ENCODE measurements at regions not wholly inside any gene's neighbourhood (a gene's known extent, or its start where the extent isn't known, plus 50 kb on each side); places are given as distances from the start of the nearest gene placed in this dataset.

DNA sequence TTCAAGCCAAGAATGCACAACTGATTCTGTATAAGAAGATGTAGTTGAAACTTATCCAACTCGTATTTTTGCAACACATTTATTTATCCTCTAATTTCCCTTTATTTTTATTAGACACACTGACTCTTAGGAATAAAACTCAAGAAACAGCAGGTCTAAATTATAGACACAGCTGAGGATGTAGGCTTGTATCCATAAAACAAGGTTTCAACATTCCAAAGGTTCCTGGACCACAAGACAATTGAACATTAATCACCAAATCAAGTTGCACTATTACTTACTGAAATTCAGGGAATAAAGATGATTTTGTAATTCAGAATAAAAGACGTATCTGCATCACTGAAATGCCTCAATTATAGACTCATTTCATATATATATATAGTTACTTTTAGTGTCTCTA is 683.5 kb upstream of the GRIA3 start:
- Mint-ChIP-seq H3K4me3 (no peak overlapping the region), H3K9me3 (peaks cover 3 to 4% of the 10 kb centered on the region in 2 donors), H3K4me1 (no peaks in the 10 kb centered on the region), H3K27me3 (no peaks in the 10 kb centered on the region), H3K27ac (no peak overlapping the region), H3K36me3 (no peaks in the 10 kb centered on the region)
- DNase-seq (no peak), ATAC-seq (replicated peaks) (no peak)

DNA sequence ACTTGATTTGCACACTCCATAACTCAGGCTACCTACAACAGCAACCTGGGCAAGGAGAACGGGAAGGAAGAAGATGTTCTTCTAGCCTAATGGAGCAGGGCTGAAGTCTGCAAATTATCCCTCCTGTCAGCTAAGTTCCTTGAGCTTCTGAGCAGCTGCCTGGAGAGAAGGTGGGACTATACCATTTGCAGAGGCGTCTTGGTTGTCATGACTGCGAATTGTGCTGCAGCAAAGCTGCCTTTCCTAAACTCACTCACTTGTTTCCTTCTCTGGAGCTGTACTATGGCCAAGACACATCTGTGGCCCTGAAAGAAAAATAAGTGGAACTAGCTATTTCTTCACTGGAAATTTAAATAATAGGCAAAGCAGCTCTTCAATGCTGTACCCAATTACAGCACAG is 682.4 kb upstream of the GRIA3 start:
- DNase-seq (no peak), ATAC-seq (replicated peaks) (no peak)
- H3K27me3 Mint-ChIP-seq = no peaks in the 10 kb centered on the region
- no peak overlapping the region for H3K27ac Mint-ChIP-seq
- H3K36me3 Mint-ChIP-seq = no peaks in the 10 kb centered on the region
- no peak overlapping the region for H3K4me3 Mint-ChIP-seq
- H3K4me1 Mint-ChIP-seq = no peaks in the 10 kb centered on the region
- peaks cover 3 to 4% of the 10 kb centered on the region in 2 donors for H3K9me3 Mint-ChIP-seq

DNA sequence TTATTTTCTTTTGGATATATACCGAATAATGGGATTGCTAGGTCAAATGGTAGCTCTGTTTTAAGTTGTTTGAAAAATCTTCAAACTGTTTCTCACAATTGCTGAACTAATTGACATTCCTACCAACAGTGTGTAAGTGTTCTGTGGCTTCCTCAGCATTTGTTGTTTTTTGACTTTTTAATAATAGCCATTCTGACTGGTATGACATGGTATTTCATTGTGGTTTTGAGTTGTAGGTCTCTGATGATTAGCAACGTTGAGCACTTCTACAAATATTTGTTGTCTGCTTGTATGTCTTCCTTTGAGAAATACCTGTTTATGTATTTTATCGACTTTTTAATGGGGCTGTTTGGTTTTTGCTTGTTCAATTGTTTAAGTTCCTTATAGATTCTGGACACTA is 680.1 kb upstream of the GRIA3 start:
- Mint-ChIP-seq H3K27ac (no peak overlapping the region), H3K27me3 (no peaks in the 10 kb centered on the region), H3K9me3 (peaks cover 0 to under 1% of the 10 kb centered on the region in 2 donors), H3K4me1 (no peaks in the 10 kb centered on the region), H3K36me3 (no peaks in the 10 kb centered on the region), H3K4me3 (no peak overlapping the region)
- DNase-seq = no peak
- ATAC-seq (replicated peaks) = no peak

DNA sequence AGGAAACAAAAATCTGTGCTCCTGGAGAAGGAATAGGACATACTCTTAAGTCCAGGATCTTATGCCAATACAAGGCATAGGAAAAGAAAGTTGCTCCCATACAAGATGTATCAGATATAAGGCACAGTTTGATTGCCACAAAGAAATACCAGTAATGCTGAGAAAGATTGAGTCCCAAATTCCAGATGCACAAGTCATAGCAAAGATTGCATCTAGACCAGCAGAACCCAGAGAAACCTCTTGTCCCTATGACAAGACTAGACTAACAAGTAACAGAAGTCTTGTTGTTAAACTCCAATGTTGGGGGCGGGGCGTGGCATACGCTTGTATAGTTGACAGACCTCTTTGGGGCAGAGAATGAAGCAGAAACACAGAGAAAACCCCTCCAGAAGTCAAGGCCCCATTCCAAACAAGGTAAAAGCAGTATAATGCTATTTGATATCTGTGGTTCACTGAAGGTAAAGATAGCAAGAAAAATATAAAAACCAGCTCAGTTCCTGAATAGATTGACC is 671.5 kb upstream of the GRIA3 start:
- Mint-ChIP-seq H3K27ac (no peak overlapping the region), H3K4me1 (no peaks in the 10 kb centered on the region), H3K36me3 (no peaks in the 10 kb centered on the region), H3K27me3 (no peaks in the 10 kb centered on the region), H3K9me3 (peaks cover 2 to 6% of the 10 kb centered on the region in 2 donors), H3K4me3 (no peak overlapping the region)
- DNase-seq (no peak), ATAC-seq (replicated peaks) (no peak)

DNA sequence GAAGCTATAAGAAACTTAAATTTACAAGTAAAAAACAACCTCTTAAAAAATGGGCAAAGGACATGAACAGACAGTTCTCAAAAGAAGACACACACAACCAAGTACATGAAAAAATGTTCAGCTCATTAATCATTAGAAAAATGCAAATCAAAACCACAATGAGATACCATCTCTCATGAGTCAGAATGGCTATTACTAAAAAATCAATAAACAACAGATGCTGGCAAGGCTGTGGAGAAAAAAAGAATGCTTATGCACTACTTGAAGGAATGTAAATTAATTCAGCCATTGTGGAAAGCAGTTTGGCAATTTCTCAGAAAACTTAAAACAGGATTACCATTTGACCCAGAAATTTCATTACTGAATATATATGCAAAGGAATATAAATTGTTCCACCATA is 666.3 kb upstream of the GRIA3 start:
- Mint-ChIP-seq H3K27me3 (no peaks in the 10 kb centered on the region), H3K9me3 (no peaks in the 10 kb centered on the region), H3K27ac (no peak overlapping the region), H3K36me3 (no peaks in the 10 kb centered on the region), H3K4me1 (no peaks in the 10 kb centered on the region), H3K4me3 (no peak overlapping the region)
- ATAC-seq (replicated peaks) (no peak), DNase-seq (no peak)

DNA sequence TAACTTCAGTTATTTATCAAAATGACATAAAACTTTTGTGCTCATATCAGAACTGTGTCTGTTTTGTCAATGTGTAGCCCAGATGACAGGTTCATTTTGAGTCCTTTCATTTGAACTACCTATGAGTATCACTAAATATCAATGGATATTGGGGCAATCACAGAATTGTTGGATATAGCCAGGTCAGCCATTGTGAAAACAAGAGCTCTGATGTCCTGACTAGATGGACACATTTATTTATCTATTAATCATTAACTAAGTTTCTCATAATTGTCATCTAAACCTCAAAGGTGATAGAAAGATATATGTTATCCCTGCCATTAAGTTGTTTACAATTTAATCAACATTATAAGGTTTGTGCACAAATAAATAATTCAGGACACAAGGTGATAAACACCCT is 638.3 kb upstream of the GRIA3 start:
- H3K4me1 Mint-ChIP-seq = no peaks in the 10 kb centered on the region
- peaks cover 0 to 4% of the 10 kb centered on the region in 2 donors for H3K9me3 Mint-ChIP-seq
- DNase-seq (no peak), ATAC-seq (replicated peaks) (no peak)
- no peaks in the 10 kb centered on the region for H3K27me3 Mint-ChIP-seq
- no peak overlapping the region for H3K4me3 Mint-ChIP-seq
- H3K27ac Mint-ChIP-seq = no peak overlapping the region
- no peaks in the 10 kb centered on the region for H3K36me3 Mint-ChIP-seq

DNA sequence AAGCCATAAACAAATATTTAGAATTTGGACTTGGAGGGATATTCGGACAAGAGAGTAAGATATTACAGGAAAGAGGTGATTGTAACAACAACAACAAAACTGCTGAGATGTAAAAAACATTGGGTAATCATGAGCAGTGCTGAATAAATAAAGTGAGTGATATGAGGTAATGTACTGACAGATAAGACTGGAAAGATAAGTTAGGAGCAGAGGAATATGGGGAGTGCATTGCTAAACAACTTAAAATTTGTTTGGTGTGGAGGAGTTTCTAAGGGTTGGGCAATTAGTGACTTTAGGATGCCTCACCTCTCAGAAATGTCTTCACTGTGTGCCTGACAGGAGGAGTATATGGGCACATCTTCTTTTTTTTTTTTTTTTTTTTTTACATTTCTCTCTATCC is 637.8 kb upstream of the GRIA3 start:
- Mint-ChIP-seq H3K36me3 (no peaks in the 10 kb centered on the region), H3K4me1 (no peaks in the 10 kb centered on the region), H3K4me3 (no peak overlapping the region), H3K9me3 (peaks cover 0 to 4% of the 10 kb centered on the region in 2 donors), H3K27me3 (no peaks in the 10 kb centered on the region), H3K27ac (no peak overlapping the region)
- no peak for DNase-seq
- no peak for ATAC-seq (replicated peaks)

DNA sequence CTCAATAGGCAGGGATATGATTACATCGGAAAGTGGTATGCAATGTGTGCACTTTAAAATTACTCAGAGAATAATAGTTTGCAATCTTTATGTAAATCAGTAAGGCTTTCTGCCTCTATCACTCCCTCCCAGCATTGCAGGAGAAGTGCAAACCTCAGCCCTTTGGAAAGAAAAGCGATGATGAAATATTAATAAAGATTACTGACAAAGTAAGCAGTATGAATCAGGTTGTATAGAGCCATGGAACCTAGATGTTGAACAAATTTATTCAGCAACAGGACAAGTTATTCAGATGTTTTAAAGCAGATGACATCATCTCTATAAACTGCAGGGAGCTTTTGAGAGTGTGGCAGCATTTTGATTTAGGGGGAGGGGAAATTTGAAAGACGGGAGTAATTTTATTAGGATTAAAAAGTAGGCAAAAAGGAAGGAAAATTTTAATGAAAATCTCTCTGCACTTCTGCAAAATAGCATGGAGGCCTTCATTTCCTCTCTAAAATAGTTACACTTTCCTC is 631.7 kb upstream of the GRIA3 start:
- no peak for DNase-seq

DNA sequence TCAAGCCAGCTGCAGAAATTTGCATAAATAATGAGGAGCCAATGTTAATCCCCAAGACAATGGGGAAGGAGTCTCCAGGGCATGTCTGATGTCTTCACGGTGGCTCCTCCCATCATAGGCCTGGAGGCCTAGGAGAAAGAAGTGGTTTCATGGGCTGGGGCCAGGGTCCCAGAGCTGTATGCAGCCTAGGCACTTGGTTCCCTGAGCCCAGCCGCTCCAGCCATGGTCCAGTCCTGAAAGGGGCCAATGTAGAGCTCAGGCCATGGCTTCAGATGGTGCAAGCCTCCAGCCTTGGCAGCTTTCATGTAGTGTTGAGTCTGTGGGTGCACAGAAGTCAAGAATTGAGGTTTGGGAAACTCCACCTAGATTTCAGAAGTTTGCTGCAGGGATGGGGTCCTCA is 628.2 kb upstream of the GRIA3 start:
- no peak overlapping the region for H3K27ac Mint-ChIP-seq
- H3K4me3 Mint-ChIP-seq = no peak overlapping the region
- no peaks in the 10 kb centered on the region for H3K4me1 Mint-ChIP-seq
- H3K36me3 Mint-ChIP-seq = no peaks in the 10 kb centered on the region
- DNase-seq (no peak), ATAC-seq (replicated peaks) (no peak)
- H3K9me3 Mint-ChIP-seq = peaks cover 2 to 6% of the 10 kb centered on the region in 2 donors
- no peaks in the 10 kb centered on the region for H3K27me3 Mint-ChIP-seq

More for the DNA sequence above, 631.7 kb upstream of the GRIA3 start:
- no peak for ATAC-seq (replicated peaks)
- Mint-ChIP-seq H3K27me3 (no peaks in the 10 kb centered on the region), H3K36me3 (no peaks in the 10 kb centered on the region), H3K4me3 (no peak overlapping the region), H3K27ac (no peak overlapping the region), H3K4me1 (no peaks in the 10 kb centered on the region), H3K9me3 (peaks cover 2 to 6% of the 10 kb centered on the region in 2 donors)

DNA sequence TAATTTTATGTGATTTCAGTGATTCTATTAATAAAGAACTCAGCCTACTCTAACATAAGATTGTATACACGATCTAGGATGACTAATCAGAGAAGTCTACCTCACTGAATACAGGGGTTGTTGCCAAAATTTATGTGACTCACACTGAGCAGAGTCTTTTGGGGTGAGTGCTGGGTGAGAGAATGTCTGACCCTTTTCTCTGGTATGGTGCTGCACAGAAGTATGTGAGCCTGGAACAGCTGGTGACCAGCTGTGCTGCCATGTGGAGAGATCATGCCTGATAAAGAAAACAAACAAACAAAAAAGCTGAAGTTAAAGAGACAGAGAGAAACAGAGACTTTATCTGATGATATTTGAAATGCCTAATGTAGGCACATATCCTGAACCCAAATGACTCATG is 618.1 kb upstream of the GRIA3 start:
- Mint-ChIP-seq H3K27me3 (no peaks in the 10 kb centered on the region), H3K27ac (no peak overlapping the region), H3K9me3 (peaks cover 4 to 11% of the 10 kb centered on the region in 2 donors), H3K4me3 (no peak overlapping the region), H3K36me3 (no peaks in the 10 kb centered on the region), H3K4me1 (no peaks in the 10 kb centered on the region)
- DNase-seq = no peak
- ATAC-seq (replicated peaks) = no peak

DNA sequence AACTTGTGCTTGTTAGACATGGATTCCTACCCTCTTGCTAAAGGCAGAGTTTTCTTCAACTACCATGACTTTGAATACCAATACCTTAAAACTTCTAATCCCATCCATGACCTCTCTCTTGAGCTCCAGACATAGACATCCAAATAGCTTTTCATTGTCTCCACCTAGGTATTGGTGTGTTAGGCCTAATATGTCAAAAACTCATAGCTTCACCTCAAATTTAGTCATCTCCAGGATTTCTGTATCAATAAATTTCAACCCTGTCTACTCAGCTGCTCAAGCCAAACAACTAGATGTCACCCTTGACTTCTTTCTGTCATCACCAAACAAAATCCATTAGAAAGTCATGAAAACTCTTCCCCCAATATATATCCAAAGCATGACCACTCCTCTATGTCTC is 617.7 kb upstream of the GRIA3 start:
- DNase-seq (no peak), ATAC-seq (replicated peaks) (no peak)
- no peaks in the 10 kb centered on the region for H3K27me3 Mint-ChIP-seq
- H3K4me3 Mint-ChIP-seq = no peak overlapping the region
- H3K9me3 Mint-ChIP-seq = peaks cover 5 to 11% of the 10 kb centered on the region in 2 donors
- H3K4me1 Mint-ChIP-seq = no peaks in the 10 kb centered on the region
- no peak overlapping the region for H3K27ac Mint-ChIP-seq
- no peaks in the 10 kb centered on the region for H3K36me3 Mint-ChIP-seq

DNA sequence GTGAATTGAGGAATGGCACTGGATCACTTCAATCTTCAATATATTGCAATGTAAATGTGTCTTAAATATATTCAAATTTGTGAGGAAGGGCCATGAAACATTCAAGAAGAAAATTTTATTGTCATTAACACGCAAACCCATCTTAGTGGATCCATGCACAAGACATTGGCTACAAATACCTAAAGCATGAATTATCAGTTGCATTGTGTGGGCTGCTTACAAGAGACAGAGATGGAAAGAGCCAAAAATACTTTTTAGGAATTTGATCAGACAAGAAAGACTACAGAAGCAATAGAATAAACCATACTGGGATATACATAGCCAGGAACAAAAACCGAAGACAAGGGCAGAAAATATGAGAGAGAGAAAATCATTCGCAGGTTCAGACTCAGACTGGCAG is 616.2 kb upstream of the GRIA3 start:
- Mint-ChIP-seq H3K9me3 (peaks cover 6 to 22% of the 10 kb centered on the region in 2 donors), H3K27ac (no peak overlapping the region), H3K36me3 (no peaks in the 10 kb centered on the region), H3K27me3 (no peaks in the 10 kb centered on the region), H3K4me3 (no peak overlapping the region), H3K4me1 (no peaks in the 10 kb centered on the region)
- ATAC-seq (replicated peaks) = no peak
- DNase-seq = no peak

DNA sequence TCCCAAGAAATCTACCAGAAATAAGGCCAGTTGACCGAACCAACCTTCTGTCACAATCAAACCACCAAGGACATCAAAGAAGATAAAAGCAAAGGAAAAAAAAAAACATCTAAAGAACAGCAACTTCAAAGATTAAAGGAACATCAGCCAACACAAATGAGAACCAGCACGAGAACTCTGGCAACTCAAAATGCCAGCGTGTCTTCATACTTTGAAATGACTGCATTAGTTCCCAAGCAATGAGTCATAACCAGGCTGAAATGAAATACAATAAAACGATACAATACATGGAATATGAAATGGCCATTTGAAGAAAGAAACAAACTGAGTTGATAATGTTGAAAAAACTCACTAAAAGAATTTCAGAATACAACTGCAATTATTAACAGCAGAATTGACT is 611.6 kb upstream of the GRIA3 start:
- DNase-seq (no peak), ATAC-seq (replicated peaks) (no peak)
- H3K4me1 Mint-ChIP-seq = no peaks in the 10 kb centered on the region
- no peak overlapping the region for H3K27ac Mint-ChIP-seq
- H3K36me3 Mint-ChIP-seq = no peaks in the 10 kb centered on the region
- H3K9me3 Mint-ChIP-seq = peaks cover 5 to 16% of the 10 kb centered on the region in 2 donors
- no peaks in the 10 kb centered on the region for H3K27me3 Mint-ChIP-seq
- no peak overlapping the region for H3K4me3 Mint-ChIP-seq

DNA sequence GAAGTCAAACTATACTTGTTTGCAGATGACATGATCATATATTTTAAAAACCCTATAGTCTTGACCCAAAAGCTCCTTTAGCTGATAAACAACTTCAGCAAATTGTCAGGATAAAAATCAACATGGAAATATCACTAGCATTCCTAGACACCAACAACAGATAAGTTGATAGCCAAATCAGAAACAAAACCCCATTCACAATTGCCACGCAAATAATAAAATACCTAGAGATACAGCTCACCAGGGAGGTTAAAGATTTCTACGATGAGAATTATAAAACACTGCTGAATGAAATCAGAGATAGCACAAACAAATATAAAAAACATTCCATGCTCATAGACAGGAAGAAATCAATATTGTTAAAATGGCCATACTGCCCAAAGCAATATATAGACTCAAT is 605.0 kb upstream of the GRIA3 start:
- peaks cover 4 to 11% of the 10 kb centered on the region in 2 donors for H3K9me3 Mint-ChIP-seq
- H3K4me1 Mint-ChIP-seq = no peaks in the 10 kb centered on the region
- DNase-seq (no peak), ATAC-seq (replicated peaks) (no peak)
- no peaks in the 10 kb centered on the region for H3K36me3 Mint-ChIP-seq
- H3K27ac Mint-ChIP-seq = no peak overlapping the region
- no peak overlapping the region for H3K4me3 Mint-ChIP-seq
- no peaks in the 10 kb centered on the region for H3K27me3 Mint-ChIP-seq

DNA sequence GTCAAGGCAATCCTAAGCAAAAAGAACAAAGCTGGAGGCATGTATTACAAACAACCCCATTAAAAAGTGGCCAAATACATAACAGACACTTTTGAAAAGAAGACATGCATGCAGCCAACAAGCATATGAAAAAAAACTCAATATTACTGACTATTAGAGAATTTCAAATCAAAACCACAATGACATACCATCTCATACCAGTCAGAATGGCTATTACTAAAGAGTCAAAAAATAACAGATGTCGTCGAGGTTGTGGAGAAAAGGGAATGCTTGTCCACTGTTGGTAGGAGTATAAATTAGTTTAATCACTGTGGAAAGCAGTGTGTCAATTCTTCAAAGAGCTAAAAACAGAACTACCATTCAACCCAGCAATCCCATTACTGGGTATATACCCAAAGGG is 604.6 kb upstream of the GRIA3 start:
- DNase-seq = no peak
- Mint-ChIP-seq H3K27me3 (no peaks in the 10 kb centered on the region), H3K4me3 (no peak overlapping the region), H3K27ac (no peak overlapping the region), H3K4me1 (no peaks in the 10 kb centered on the region), H3K9me3 (peaks cover 5 to 14% of the 10 kb centered on the region in 2 donors), H3K36me3 (no peaks in the 10 kb centered on the region)
- ATAC-seq (replicated peaks) = no peak

All from stimulated activated naive B cell treated with anti-CD40 and anti-IgM and Interleukin-4, amounts not matched to agents 10 μg/mL and 1 μg/mL and 100 μg/mL, for 72 hours (primary cell).